HepG2 (cell line): ENCODE measurements at regions not wholly inside any gene's neighbourhood (a gene's known extent, or its start where the extent isn't known, plus 50 kb on each side); places are given as distances from the start of the nearest gene placed in this dataset.

Experiments
- ATAC-seq: fragments of 200-7000 bp; cut with Tn5 transposase; 3 replicates; pipeline ENCODE4 v1.9.1; 2020; ENCODE audit warnings: mild to moderate bottlenecking, moderate library complexity
- BruUV-seq: library from RNA; stranded (reverse); fragments of 400-500 nt; replicated peaks from 2 replicates; lab custom pipeline; 2021; lab: Mats Ljungman, UMichigan
- CTCF ChIA-PET: fragments of 300-600 bp; formaldehyde crosslinking; extraction: SDS; loops from one replicate; lab custom pipeline; 2021; ENCODE audit warnings: low total read pairs, inconsistent platforms, low intra/inter-chr PET ratio; lab: Yijun Ruan, JAX
- POLR2A ChIA-PET: fragments of 350-600 bp; sonication (Branson Sonifier 250); formaldehyde crosslinking; loops from one replicate; lab custom pipeline; 2020; ENCODE audit warnings: antibody characterized with exemption, inconsistent platforms; lab: Yijun Ruan, JAX
- DNase-seq: peaks from one replicate; pipeline ENCODE4 v3.0.0-alpha.2; 2015; ENCODE audit warnings: low spot score
- FAIRE-seq: peaks from 3 replicates; lab custom pipeline; 2011; peaks lifted over from hg19 to GRCh38; lab: Jason Lieb, UNC
- H2AFZ ChIP-seq: one replicate; pipeline ENCODE4 v1.6.1; 2011; ENCODE audit warnings: low read length, inconsistent platforms
- H3K27ac ChIP-seq: fragments of 300-600 bp; 3 replicates; pipeline ENCODE4 v1.8.0; 2011; ENCODE audit warnings: mixed run types, mild to moderate bottlenecking, mixed read lengths, low read length, inconsistent platforms; ENCODE audit not compliant: insufficient read depth; ENCODE audit errors: extremely low read length
- H3K27me3 ChIP-seq, 2 experiments: fragments of 200-600 bp in 1 of 2; 2 replicates in 1 of 2; 3 replicates in 1 of 2; pipeline versions ENCODE4 v1.6.0 to v1.8.0; 2011; ENCODE audit warnings: low read length in 2 of 2, mild to moderate bottlenecking in 2 of 2, moderate library complexity in 2 of 2, inconsistent platforms in 1 of 2; ENCODE audit not compliant: insufficient read depth in 2 of 2, control insufficient read depth in 1 of 2
- H3K36me3 ChIP-seq, 2 experiments: fragments of 200-600 bp in 1 of 2; replicated peaks in 1 of 2; 2 replicates in 1 of 2; 3 replicates in 1 of 2; pipeline versions ENCODE4 v1.5.1 to v1.8.0; 2011; ENCODE audit warnings: low read length in 2 of 2, inconsistent platforms in 1 of 2; ENCODE audit not compliant: insufficient read depth in 2 of 2, control insufficient read depth in 1 of 2
- H3K4me1 ChIP-seq: 2 replicates; pipeline ENCODE4 v1.5.1; 2012; ENCODE audit warnings: low read length, inconsistent platforms; ENCODE audit not compliant: insufficient read depth
- H3K4me2 ChIP-seq: 2 replicates; pipeline ENCODE4 v1.6.0; 2011; ENCODE audit warnings: low read depth, low read length, inconsistent platforms
- H3K4me3 ChIP-seq, 3 experiments: fragments of 200-600 bp in 1 of 3; sonication (generic), shearing (Covaris generic) in 1 of 3; replicated peaks in 1 of 3; 2 replicates each; pipeline ENCODE4 v1.5.1; 2011 to 2016; ENCODE audit warnings: low read length in 3 of 3, inconsistent platforms in 2 of 3, low read depth in 2 of 3, mild to moderate bottlenecking in 2 of 3, control low read depth in 1 of 3, mixed read lengths in 1 of 3; ENCODE audit not compliant: insufficient read depth in 1 of 3
- H3K79me2 ChIP-seq: one replicate; pipeline ENCODE4 v1.6.1; 2011; ENCODE audit warnings: low read length, inconsistent platforms; ENCODE audit not compliant: insufficient read depth
- H3K9ac ChIP-seq: 2 replicates; pipeline ENCODE4 v1.6.0; 2011; ENCODE audit warnings: mild to moderate bottlenecking, low read depth, low read length, inconsistent platforms; ENCODE audit not compliant: insufficient read depth
- H3K9me3 ChIP-seq: 2 replicates; pipeline ENCODE4 v1.5.1; 2012; ENCODE audit warnings: mild to moderate bottlenecking, low read length
- H4K20me1 ChIP-seq: 2 replicates; pipeline ENCODE4 v1.6.0; 2011; ENCODE audit warnings: inconsistent platforms, mild to moderate bottlenecking, low read length, moderate library complexity; ENCODE audit not compliant: insufficient read depth
- CHD4 ChIP-seq: fragments of 200-600 bp; sonication (generic); IDR thresholded peaks from 2 replicates; pipeline ENCODE4 v1.7.0; 2017; ENCODE audit warnings: mild to moderate bottlenecking, low read length, borderline replicate concordance
- MEF2D ChIP-seq: sonication (generic); formaldehyde crosslinking; IDR thresholded peaks from 2 replicates; pipeline ENCODE4 v1.5.1; 2020; ENCODE audit warnings: mild to moderate bottlenecking, missing genetic modification reagents
- NFKB2 ChIP-seq: sonication (generic); formaldehyde crosslinking; IDR thresholded peaks from 2 replicates; pipeline ENCODE4 v1.4.0; 2020; ENCODE audit warnings: missing genetic modification reagents, borderline replicate concordance
- SMAD3 ChIP-seq: sonication (generic); formaldehyde crosslinking; IDR thresholded peaks from 2 replicates; pipeline ENCODE4 v1.4.0; 2020; ENCODE audit warnings: missing genetic modification reagents
- THYN1 ChIP-seq: sonication (generic); formaldehyde crosslinking; IDR thresholded peaks from 2 replicates; pipeline ENCODE4 v1.8.1; 2023; ENCODE audit warnings: low read depth, mild to moderate bottlenecking, moderate library complexity, missing genetic modification reagents, borderline replicate concordance
- XBP1 ChIP-seq: sonication (generic); formaldehyde crosslinking; IDR thresholded peaks from 2 replicates; pipeline ENCODE4 v1.5.0; 2020; ENCODE audit warnings: missing genetic modification reagents
- YY1 ChIP-seq: IDR thresholded peaks from 2 replicates; pipeline ENCODE4 v1.6.1; 2011; ENCODE audit warnings: low read length, low read depth, moderate library complexity, mild to moderate bottlenecking; ENCODE audit not compliant: insufficient read depth, insufficient replicate concordance
- ZNF317 ChIP-seq: sonication (generic); formaldehyde crosslinking; IDR thresholded peaks from 2 replicates; pipeline ENCODE4 v1.5.0; 2020; ENCODE audit warnings: mild to moderate bottlenecking, missing genetic modification reagents
- ZSCAN22 ChIP-seq: sonication (generic); formaldehyde crosslinking; IDR thresholded peaks from 2 replicates; pipeline ENCODE4 v1.4.0; 2020; ENCODE audit warnings: mild to moderate bottlenecking, missing genetic modification reagents
- ZSCAN30 ChIP-seq: sonication (generic); formaldehyde crosslinking; IDR thresholded peaks from 2 replicates; pipeline ENCODE4 v1.5.0; 2020; ENCODE audit warnings: mild to moderate bottlenecking, missing genetic modification reagents
- WGBS: methylation state at CpG from one replicate; pipeline ENCODE4 v1.1.6; 2017; ENCODE audit warnings: low lambda C conversion rate; 5-methylcytosine and 5-hydroxymethylcytosine counted together
- in situ Hi-C: cut with HindIII; loops from 2 replicates; pipeline ENCODE4 v1.10.0; 2017; ENCODE audit warnings: low pct_unique_long_range_greater_than_20kb; ENCODE audit not compliant: extremely low pct_ligation_motif_present
- intact Hi-C: fragments of 100-400 bp; cut with micrococcal nuclease; formaldehyde crosslinking; loops from one replicate; pipeline ENCODE4 v1.10.0; 2022; ENCODE audit not compliant: unreplicated experiment
- TF ChIP-seq, protein P1 (sequence below): sonication (generic); formaldehyde crosslinking; IDR thresholded peaks from 2 replicates; pipeline ENCODE4 v1.8.1; 2023; ENCODE audit warnings: mild to moderate bottlenecking, moderate library complexity, missing genetic modification reagents

DNA sequence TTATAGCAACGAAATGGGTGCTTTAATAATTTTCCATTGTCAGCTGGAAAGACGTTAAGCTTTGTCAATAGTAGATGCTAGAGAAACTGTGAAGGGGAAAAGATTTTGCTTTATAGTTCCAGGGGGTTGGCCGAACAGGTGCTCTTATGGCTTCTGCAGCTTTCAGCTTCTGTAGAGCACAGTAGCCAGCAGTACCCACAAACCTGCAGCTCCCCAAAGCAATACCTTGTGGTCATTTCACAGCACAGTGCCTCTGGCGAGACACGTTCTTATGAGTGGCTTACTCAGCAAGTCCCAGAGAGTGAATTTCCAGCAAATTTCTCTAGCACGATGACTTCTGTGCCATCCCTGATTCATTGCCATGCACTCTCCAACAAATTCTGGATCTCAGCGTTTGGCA is 416.3 kb upstream of the ATP2B1 start:
- FAIRE-seq = no peak
- Histone ChIP-seq H3K27me3 (no peaks in the 10 kb centered on the region), H3K9me3 (peaks cover 28% of the 10 kb centered on the region), H3K4me2 (no peak overlapping the region), H4K20me1 (no peaks in the 10 kb centered on the region), H2AFZ (no peak overlapping the region), H3K36me3 (no peaks in the 10 kb centered on the region), H3K79me2 (no peaks in the 10 kb centered on the region), H3K4me3 (no peak overlapping the region), H3K4me1 (no peaks in the 10 kb centered on the region), H3K9ac (no peak overlapping the region), H3K27ac (no peak overlapping the region)
- POLR2A ChIA-PET = no interaction called here
- in situ Hi-C loops (no loop called here), intact Hi-C loops (no loop called here)
- TF ChIP-seq, protein P1, sequence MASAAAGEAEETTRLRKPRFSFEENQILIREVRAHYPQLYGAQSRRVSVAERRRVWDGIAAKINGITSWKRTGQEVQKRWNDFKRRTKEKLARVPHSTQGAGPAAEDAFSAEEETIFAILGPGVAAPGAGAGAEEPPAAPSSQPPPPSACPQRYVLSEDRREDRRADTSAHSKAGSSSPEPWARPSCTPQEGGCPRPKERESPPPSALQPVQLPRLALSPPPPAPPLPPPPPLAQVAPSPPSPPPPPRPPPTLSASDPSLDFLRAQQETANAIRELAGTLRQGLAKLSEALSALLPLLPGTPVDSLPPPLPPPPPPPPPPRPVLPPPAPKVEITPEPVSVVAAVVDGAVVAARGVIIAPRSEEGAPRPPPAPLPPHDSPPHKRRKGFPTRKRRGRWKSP (CRISPR knock-in tag) = no peak
- TF ChIP-seq CHD4 (no peak), ZSCAN30 (CRISPR knock-in tag) (no peak), NFKB2 (CRISPR knock-in tag) (no peak), SMAD3 (no peak), THYN1 (CRISPR knock-in tag) (no peak), XBP1 (CRISPR knock-in tag) (no peak)
- WGBS = 16% methylated on average over 4 of the region's 7 CpGs
- no peak for ATAC-seq
- CTCF ChIA-PET = no interaction called here
- no TSS peak for BruUV-seq
- DNase-seq = no peak

DNA sequence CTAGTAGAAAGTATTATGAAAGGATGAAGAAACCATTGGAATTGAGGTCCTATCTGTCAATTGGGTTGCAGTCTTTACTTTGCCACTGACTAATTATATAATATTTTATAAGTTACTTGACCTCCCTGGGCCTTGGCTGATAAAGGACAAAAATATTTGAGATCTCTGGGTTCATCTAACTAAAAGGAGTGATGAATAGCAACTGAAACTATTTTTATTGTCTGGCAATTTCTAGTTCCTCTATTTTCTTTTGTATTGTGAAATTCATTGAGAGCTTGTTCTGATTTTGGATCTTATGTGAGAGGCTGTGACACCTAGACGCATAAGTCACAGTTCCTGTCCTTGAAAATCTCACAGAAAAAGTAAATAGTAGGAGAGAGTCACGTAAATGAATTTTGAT is 415.7 kb upstream of the ATP2B1 start:
- no peak for DNase-seq
- no peak for TF ChIP-seq MEF2D (CRISPR knock-in tag)
- TF ChIP-seq ZNF317 (CRISPR knock-in tag) = no peak
- TF ChIP-seq ZSCAN22 (CRISPR knock-in tag) = no peak
- TF ChIP-seq YY1 = no peak
- Histone ChIP-seq H3K9me3 (peaks cover 31% of the 10 kb centered on the region), H3K4me1 (no peaks in the 10 kb centered on the region), H3K79me2 (no peaks in the 10 kb centered on the region), H3K27me3 (no peaks in the 10 kb centered on the region), H3K4me2 (no peak overlapping the region), H4K20me1 (no peaks in the 10 kb centered on the region), H3K9ac (no peak overlapping the region), H3K27ac (no peak overlapping the region), H3K36me3 (no peaks in the 10 kb centered on the region), H2AFZ (no peak overlapping the region), H3K4me3 (no peak overlapping the region)
- POLR2A ChIA-PET = no interaction called here
- no peak for FAIRE-seq
- WGBS = 8% methylated on average over 2 of the region's 2 CpGs
- CTCF ChIA-PET = no interaction called here
- in situ Hi-C loops = no loop called here
- ATAC-seq = no peak
- intact Hi-C loops = no loop called here
- BruUV-seq = no TSS peak
